Aorta (tissue), 5 donors: ENCODE measurements at regions not wholly inside any gene's neighbourhood (a gene's known extent, or its start where the extent isn't known, plus 50 kb on each side); places are given as distances from the start of the nearest gene placed in this dataset.

ENCODE experiments used
- ATAC-seq: fragments of 200-7000 bp; cut with Tn5 transposase; one replicate; pipeline ENCODE4 v1.9.1; 2022; ENCODE audit warnings: moderate library complexity; ENCODE audit not compliant: low FRiP score
- DNase-seq, 2 donors: peaks; one replicate each; pipeline ENCODE4 v3.0.0-alpha.2; 2020
- H3K27ac ChIP-seq, 2 donors: one replicate each; pipeline ENCODE4 v1.5.1; 2013; ENCODE audit warnings: low read length in 2 of 2, mild to moderate bottlenecking in 2 of 2, moderate library complexity in 2 of 2, control low read depth in 1 of 2, inconsistent platforms in 1 of 2, low read depth in 1 of 2
- H3K27me3 ChIP-seq, 2 donors: one replicate each; pipeline ENCODE4 v1.6.1; 2013; ENCODE audit warnings: control low read depth in 1 of 2, low read length in 1 of 2, mild to moderate bottlenecking in 1 of 2, moderate library complexity in 1 of 2; ENCODE audit not compliant: insufficient read depth in 2 of 2, control insufficient read depth in 1 of 2
- H3K36me3 ChIP-seq, 2 donors: one replicate each; pipeline ENCODE4 v1.6.1; 2013; ENCODE audit warnings: control low read depth in 1 of 2, low read length in 1 of 2, mild to moderate bottlenecking in 1 of 2; ENCODE audit not compliant: insufficient read depth in 2 of 2, control insufficient read depth in 1 of 2
- H3K4me1 ChIP-seq, 2 donors: one replicate each; pipeline ENCODE4 v1.6.1; 2013; ENCODE audit warnings: low read length in 2 of 2, control low read depth in 1 of 2, mild to moderate bottlenecking in 1 of 2, moderate library complexity in 1 of 2; ENCODE audit not compliant: insufficient read depth in 2 of 2, control insufficient read depth in 1 of 2
- H3K4me3 ChIP-seq, 2 donors: one replicate each; pipeline ENCODE4 v1.5.1; 2013; ENCODE audit warnings: low read length in 2 of 2, control low read depth in 1 of 2, mild to moderate bottlenecking in 1 of 2
- H3K9me3 ChIP-seq: one replicate; pipeline ENCODE4 v1.6.1; 2013; ENCODE audit warnings: mild to moderate bottlenecking, low read length; ENCODE audit not compliant: control insufficient read depth
- WGBS, 2 donors: extraction: QIAGEN DNeasy Blood & Tissue Kit; methylation state at CpG; one replicate each; pipeline ENCODE4 v1.1.7; 2013; 5-methylcytosine and 5-hydroxymethylcytosine counted together
- intact Hi-C, 2 donors: fragments of 100-400 bp; cut with DNase I; formaldehyde crosslinking; loops; one replicate each; pipeline versions ENCODE4 v1.14.2 to v1.15.0; 2022
- donor health status: healthy with polysubstance abuse.
- donor health status: Bipolar disorder and iron deficiency.
- donor health status: DM: no; HTN: no; CAD: no.
- donor health status: DM: no; HTN: no; CAD: no.
- donor health status: DM: yes; HTN: yes; CAD: no.

GRCh38 chr6:25028328-25028727 is 92.6 kb upstream of the RIPOR2 start:
- Histone ChIP-seq H3K27ac (no peak overlapping the region), H3K27me3 (no peaks in the 10 kb centered on the region), H3K4me1 (no peaks in the 10 kb centered on the region), H3K9me3 (no peaks in the 10 kb centered on the region), H3K36me3 (no peaks in the 10 kb centered on the region), H3K4me3 (no peak overlapping the region)
- WGBS, 2 donors: 89 to 93% methylated on average over 1 of the region's 1 CpG
- intact Hi-C loops: no loop called here
- ATAC-seq (no peak), DNase-seq (no peak)

DNA sequence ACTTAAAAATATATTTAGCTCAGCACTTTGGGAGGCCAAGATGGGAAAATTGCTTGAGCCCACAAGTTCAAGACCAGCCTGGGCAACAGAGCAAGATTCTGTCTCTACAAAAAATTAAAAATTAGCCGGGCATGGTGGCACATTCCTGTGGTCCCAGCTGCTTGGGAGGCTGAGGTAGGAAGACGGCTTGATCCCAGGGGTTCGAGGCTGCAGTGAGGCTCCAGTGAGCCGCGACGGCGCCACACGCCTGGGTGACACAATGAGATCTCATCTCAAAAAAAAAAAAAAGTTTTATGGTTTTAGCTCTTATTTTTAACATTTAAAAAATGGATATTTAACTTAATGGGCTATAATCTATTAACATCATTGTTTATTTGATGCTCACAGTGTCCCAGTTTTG is 97.2 kb upstream of the RIPOR2 start:
- Histone ChIP-seq H3K9me3 (no peaks in the 10 kb centered on the region), H3K36me3 (no peaks in the 10 kb centered on the region), H3K4me1 (no peaks in the 10 kb centered on the region), H3K27ac (no peak overlapping the region), H3K27me3 (no peaks in the 10 kb centered on the region), H3K4me3 (no peak overlapping the region)
- ATAC-seq (no peak), DNase-seq (no peak)
- WGBS, 2 donors: 93 to 96% methylated on average over 8 of the region's 8 CpGs
- intact Hi-C loops: no loop called here

DNA sequence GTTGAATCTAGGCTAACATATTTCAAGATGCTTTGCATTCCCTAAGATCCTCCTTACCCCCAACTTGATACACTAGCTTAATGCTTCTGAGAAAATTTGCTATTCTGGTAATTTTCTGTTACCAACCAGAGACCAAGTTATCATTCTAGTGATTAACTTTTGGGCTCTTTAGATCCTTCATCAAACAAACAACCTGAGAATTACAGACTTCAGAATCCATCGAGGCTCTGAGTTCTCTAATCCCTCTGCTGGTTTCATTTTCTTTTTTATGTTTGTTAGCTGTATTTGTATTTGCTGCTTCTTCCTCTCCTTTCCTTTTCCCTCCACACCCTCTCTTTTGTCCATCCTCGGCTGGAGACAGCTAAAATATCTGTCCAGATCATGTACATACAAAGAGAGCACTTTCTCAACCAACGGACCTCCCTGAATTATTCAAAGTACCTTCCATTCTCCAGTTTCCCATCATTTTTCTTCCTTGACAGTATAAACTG is 98.7 kb upstream of the RIPOR2 start:
- Histone ChIP-seq H3K27ac (no peak overlapping the region), H3K9me3 (peaks cover 3% of the 10 kb centered on the region), H3K4me3 (no peak overlapping the region), H3K4me1 (no peaks in the 10 kb centered on the region), H3K27me3 (no peaks in the 10 kb centered on the region), H3K36me3 (no peaks in the 10 kb centered on the region)
- no peak for DNase-seq
- 53 to 58% methylated on average over 3 of the region's 3 CpGs for WGBS, 2 donors
- intact Hi-C loops: no loop called here
- ATAC-seq: no peak

GRCh38 chr6:25035174-25035511 is 99.4 kb upstream of the RIPOR2 start:
- no peak overlapping the region for H3K4me3 ChIP-seq
- peaks cover 3% of the 10 kb centered on the region for H3K9me3 ChIP-seq
- H3K36me3 ChIP-seq: no peaks in the 10 kb centered on the region
- ATAC-seq (no peak), DNase-seq (no peak)
- H3K27ac ChIP-seq: no peak overlapping the region
- 66 to 72% methylated on average over 3 of the region's 3 CpGs for WGBS, 2 donors
- H3K27me3 ChIP-seq: no peaks in the 10 kb centered on the region
- H3K4me1 ChIP-seq: no peaks in the 10 kb centered on the region
- intact Hi-C loops: no loop called here

GRCh38 chr6:25035512-25036435 is 100.0 kb upstream of the RIPOR2 start:
- Histone ChIP-seq H3K9me3 (peaks cover 3% of the 10 kb centered on the region), H3K27me3 (no peaks in the 10 kb centered on the region), H3K36me3 (no peaks in the 10 kb centered on the region), H3K4me1 (no peaks in the 10 kb centered on the region), H3K4me3 (no peak overlapping the region), H3K27ac (no peak overlapping the region)
- intact Hi-C loops: no loop called here
- DNase-seq: no peak
- ATAC-seq: no peak
- WGBS, 2 donors: 76 to 81% methylated on average over 16 of the region's 16 CpGs

- intact Hi-C loops: no loop called here
- 94 to 98% methylated on average over 3 of the region's 3 CpGs for WGBS, 2 donors
- H3K9me3 ChIP-seq: peaks cover 3% of the 10 kb centered on the region
Measured at GRCh38 chr6:25036461-25036860, 100.7 kb upstream of the RIPOR2 start.

GRCh38 chr6:25038300-25038699 is 102.5 kb upstream of the RIPOR2 start:
- peaks cover 3% of the 10 kb centered on the region for H3K9me3 ChIP-seq
- H3K36me3 ChIP-seq: no peaks in the 10 kb centered on the region
- H3K27me3 ChIP-seq: no peaks in the 10 kb centered on the region
- no peak for DNase-seq
- intact Hi-C loops: no loop called here
- H3K4me1 ChIP-seq: no peaks in the 10 kb centered on the region
- no peak for ATAC-seq
- H3K27ac ChIP-seq: no peak overlapping the region
- H3K4me3 ChIP-seq: no peak overlapping the region

More at GRCh38 chr6:25036461-25036860, 100.7 kb upstream of the RIPOR2 start:
- H3K27me3 ChIP-seq: no peaks in the 10 kb centered on the region
- DNase-seq: no peak
- H3K4me3 ChIP-seq: no peak overlapping the region
- no peak for ATAC-seq
- H3K27ac ChIP-seq: no peak overlapping the region
- no peaks in the 10 kb centered on the region for H3K36me3 ChIP-seq
- no peaks in the 10 kb centered on the region for H3K4me1 ChIP-seq

DNA sequence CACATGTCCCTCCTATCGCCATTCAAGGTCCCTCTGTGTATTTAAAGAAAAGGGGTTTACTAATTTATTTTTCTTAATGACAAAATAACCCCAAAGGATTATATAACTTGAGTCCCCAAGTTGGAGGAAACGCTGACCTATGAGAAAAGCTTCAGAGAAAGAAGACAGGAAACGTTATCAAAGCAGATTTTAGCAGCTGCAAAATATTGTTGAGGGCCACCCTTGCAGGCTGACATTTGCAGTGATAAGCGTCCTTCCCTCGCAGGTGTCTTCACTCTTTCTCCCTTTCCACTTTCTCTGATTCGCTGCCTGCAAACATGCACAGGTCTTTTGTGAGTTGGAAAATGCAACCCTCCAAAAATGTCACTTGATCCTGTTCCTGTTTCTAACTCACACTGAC is 103.2 kb upstream of the RIPOR2 start:
- H3K4me3 ChIP-seq: no peak overlapping the region
- H3K9me3 ChIP-seq: peaks cover 3% of the 10 kb centered on the region
- H3K27ac ChIP-seq: no peak overlapping the region
- intact Hi-C loops: no loop called here
- H3K36me3 ChIP-seq: no peaks in the 10 kb centered on the region
- ATAC-seq: no peak
- WGBS, 2 donors: 80 to 89% methylated on average over 6 of the region's 6 CpGs
- DNase-seq: no peak
- H3K4me1 ChIP-seq: no peaks in the 10 kb centered on the region
- no peaks in the 10 kb centered on the region for H3K27me3 ChIP-seq

DNA sequence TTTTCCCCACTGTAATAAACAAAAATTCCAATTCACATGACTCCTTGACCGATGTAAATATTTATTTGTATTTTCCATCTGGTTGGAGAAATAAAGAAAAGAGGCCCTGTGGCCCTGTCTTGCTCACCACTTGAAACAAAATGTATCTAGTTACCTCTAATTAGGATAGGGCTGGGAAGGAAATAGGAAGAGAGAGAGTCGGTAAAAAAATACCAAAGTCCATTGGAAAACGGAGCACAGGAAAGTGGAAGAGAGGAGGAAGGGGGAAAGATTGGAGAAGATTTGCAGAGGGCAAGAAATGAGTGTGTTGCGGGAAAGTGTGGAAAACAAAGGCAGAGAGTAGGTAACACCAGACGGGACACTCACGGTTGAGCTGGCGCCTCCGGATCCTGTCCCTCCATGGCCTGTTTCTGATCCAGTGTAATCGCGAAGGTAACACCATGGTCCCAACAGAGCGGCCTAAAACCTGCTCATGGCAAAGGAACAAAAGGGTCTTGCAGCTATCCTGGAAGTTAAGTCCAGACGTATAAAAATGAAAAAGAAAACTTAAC is 105.8 kb upstream of the RIPOR2 start:
- no peak overlapping the region for H3K27ac ChIP-seq
- WGBS, 2 donors: 87 to 89% methylated on average over 12 of the region's 12 CpGs
- no peaks in the 10 kb centered on the region for H3K4me1 ChIP-seq

More for the DNA sequence above, 105.8 kb upstream of the RIPOR2 start:
- DNase-seq (no peak), ATAC-seq (no peak)
- no peaks in the 10 kb centered on the region for H3K27me3 ChIP-seq
- intact Hi-C loops: no loop called here
- H3K9me3 ChIP-seq: peaks cover 3% of the 10 kb centered on the region
- H3K4me3 ChIP-seq: no peak overlapping the region
- no peaks in the 10 kb centered on the region for H3K36me3 ChIP-seq
